A549 (cell line): ENCODE measurements at regions not wholly inside any gene's neighbourhood (a gene's known extent, or its start where the extent isn't known, plus 50 kb on each side); places are given as distances from the start of the nearest gene placed in this dataset.

Source experiments
- ATAC-seq, 2 experiments: fragments of 200-7000 bp in 1 of 2; fragments of >200 bp in 1 of 2; cut with Nextera tagmentation in 1 of 2; cut with Tn5 transposase in 1 of 2; 3 replicates each; pipeline versions ENCODE4 v1.8.0 to v1.9.1; 2018 to 2020; ENCODE audit warnings: mild to moderate bottlenecking in 1 of 2, moderate library complexity in 1 of 2
- CTCF ChIA-PET: fragments of 300-600 bp; sonication (Branson Sonifier 250); formaldehyde crosslinking; extraction: SDS; loops from one replicate; lab custom pipeline; 2021; ENCODE audit warnings: antibody characterized with exemption, inconsistent platforms; lab: Yijun Ruan, JAX
- POLR2A ChIA-PET: fragments of 350-600 bp; formaldehyde crosslinking; extraction: SDS; loops from one replicate; lab custom pipeline; 2021; ENCODE audit warnings: antibody characterized with exemption, inconsistent platforms; lab: Yijun Ruan, JAX
- DNase-seq, 2 experiments: peaks; one replicate each; pipeline versions ENCODE4 v3.0.0 to v3.0.0-alpha.2; 2011 to 2016; ENCODE audit warnings: low read depth in 1 of 2, low spot score in 1 of 2
- FAIRE-seq: peaks from 2 replicates; lab custom pipeline; 2011; peaks lifted over from hg19 to GRCh38; lab: Jason Lieb, UNC
- H3K27ac ChIP-seq, 2 experiments: fragments of >200 bp; sonication (Bioruptor Twin); formaldehyde crosslinking; 3 replicates each; pipeline ENCODE4 v1.5.1; 2016 to 2017
- H3K4me1 ChIP-seq: fragments of >200 bp; sonication (Bioruptor Twin); formaldehyde crosslinking; 3 replicates; pipeline ENCODE4 v1.6.1; 2016
- H3K4me2 ChIP-seq: fragments of >200 bp; sonication (Bioruptor Twin); formaldehyde crosslinking; 3 replicates; pipeline ENCODE4 v1.6.1; 2016
- H3K4me3 ChIP-seq: fragments of >200 bp; sonication (Bioruptor Twin); formaldehyde crosslinking; 3 replicates; pipeline ENCODE4 v1.5.1; 2016
- H3K9me3 ChIP-seq: fragments of >200 bp; sonication (Bioruptor Twin); formaldehyde crosslinking; 3 replicates; pipeline ENCODE4 v1.6.1; 2016
- CBX2 ChIP-seq: fragments of 200-600 bp; sonication (generic); IDR thresholded peaks from 2 replicates; pipeline ENCODE4 v1.6.1; 2016; ENCODE audit warnings: low read depth, mild to moderate bottlenecking, borderline replicate concordance
- CBX8 ChIP-seq: fragments of 200-600 bp; sonication (generic); IDR thresholded peaks from 2 replicates; pipeline ENCODE4 v1.6.1; 2016
- CHD2 ChIP-seq: fragments of 150-350 bp; IDR thresholded peaks from 2 replicates; pipeline ENCODE4 v1.6.1; 2014; ENCODE audit warnings: low read length; ENCODE audit not compliant: partially characterized antibody
- EHF ChIP-seq: fragments of 250-450 bp; sonication (Bioruptor Pico); IDR thresholded peaks from 2 replicates; pipeline ENCODE4 v1.5.0; 2020; ENCODE audit warnings: mild to moderate bottlenecking
- EHMT2 ChIP-seq: fragments of 200-600 bp; sonication (generic); IDR thresholded peaks from 2 replicates; pipeline ENCODE4 v1.6.1; 2016; ENCODE audit warnings: antibody characterized with exemption, low read depth, mild to moderate bottlenecking, moderate library complexity
- EP300 ChIP-seq, 2 experiments: fragments of >200 bp; sonication (Bioruptor Twin); formaldehyde crosslinking; IDR thresholded peaks; 2 replicates in 1 of 2; 3 replicates in 1 of 2; pipeline ENCODE4 v1.6.1; 2016 to 2017
- HDAC2 ChIP-seq: fragments of 200-600 bp; sonication (generic); IDR thresholded peaks from 2 replicates; pipeline ENCODE4 v1.6.1; 2016
- HEYL ChIP-seq: fragments of 250-450 bp; sonication (Bioruptor Pico); IDR thresholded peaks from 2 replicates; pipeline ENCODE4 v1.8.0; 2021; ENCODE audit warnings: mild to moderate bottlenecking, moderate library complexity
- HOXB5 ChIP-seq: fragments of 250-450 bp; sonication (Bioruptor Pico); IDR thresholded peaks from 2 replicates; pipeline ENCODE4 v1.5.0; 2020; ENCODE audit warnings: mild to moderate bottlenecking, moderate library complexity
- JUN ChIP-seq, 2 experiments: fragments of >200 bp; sonication (Bioruptor Twin); formaldehyde crosslinking; IDR thresholded peaks; 2 replicates in 1 of 2; 3 replicates in 1 of 2; pipeline ENCODE4 v1.6.1; 2016 to 2017
- KDM1A ChIP-seq: fragments of 200-600 bp; sonication (generic); IDR thresholded peaks from 2 replicates; pipeline ENCODE4 v1.6.1; 2016; ENCODE audit warnings: low read depth, mild to moderate bottlenecking
- MAFK ChIP-seq: fragments of 450-650 bp; IDR thresholded peaks from 2 replicates; pipeline ENCODE4 v1.6.1; 2014; ENCODE audit not compliant: partially characterized antibody
- MYC ChIP-seq: IDR thresholded peaks from 2 replicates; pipeline ENCODE4 v1.6.1; 2012; ENCODE audit warnings: mild to moderate bottlenecking, inconsistent platforms, low read length, improper control_type of control experiment, borderline replicate concordance
- NFE2L2 ChIP-seq: fragments of 150-350 bp; conservative IDR thresholded peaks from 2 replicates; pipeline ENCODE4 v1.6.1; 2014; ENCODE audit warnings: low read length
- NR3C1 ChIP-seq: fragments of >200 bp; sonication (Bioruptor Twin); formaldehyde crosslinking; IDR thresholded peaks from 3 replicates; pipeline ENCODE4 v1.6.1; 2017
- PHF8 ChIP-seq: fragments of 200-600 bp; sonication (generic); IDR thresholded peaks from 2 replicates; pipeline ENCODE4 v1.6.1; 2016; ENCODE audit warnings: low read depth, mild to moderate bottlenecking, antibody characterized with exemption, moderate library complexity, borderline replicate concordance
- POLR2AphosphoS2 ChIP-seq: conservative IDR thresholded peaks from 2 replicates; pipeline ENCODE4 v1.6.1; 2012; ENCODE audit warnings: low read length, improper control_type of control experiment, inconsistent platforms
- RAD21 ChIP-seq, 2 experiments: fragments of >200 bp in 1 of 2; sonication (Bioruptor Twin) in 1 of 2; formaldehyde crosslinking in 1 of 2; IDR thresholded peaks in 1 of 2; conservative IDR thresholded peaks in 1 of 2; 2 replicates in 1 of 2; 3 replicates in 1 of 2; pipeline ENCODE4 v1.6.1; 2012 to 2018; ENCODE audit warnings: inconsistent platforms in 1 of 2
- RARB ChIP-seq: fragments of 250-450 bp; sonication (Bioruptor Pico); IDR thresholded peaks from 2 replicates; pipeline ENCODE4 v1.8.0; 2021; ENCODE audit warnings: mild to moderate bottlenecking, moderate library complexity
- RCOR1 ChIP-seq: fragments of 150-350 bp; IDR thresholded peaks from 2 replicates; pipeline ENCODE4 v1.6.1; 2014; ENCODE audit warnings: antibody characterized with exemption, low read length, low read depth
- TFCP2L1 ChIP-seq: fragments of 250-450 bp; sonication (Bioruptor Pico); IDR thresholded peaks from 2 replicates; pipeline ENCODE4 v1.5.0; 2021; ENCODE audit warnings: mild to moderate bottlenecking
- TP53 ChIP-seq: fragments of 250-450 bp; sonication (Bioruptor Pico); IDR thresholded peaks from 2 replicates; pipeline ENCODE4 v1.5.0; 2021; ENCODE audit warnings: mild to moderate bottlenecking, moderate library complexity
- ZFP36 ChIP-seq: fragments of 450-650 bp; IDR thresholded peaks from 2 replicates; pipeline ENCODE4 v1.6.1; 2014; ENCODE audit warnings: borderline replicate concordance; ENCODE audit not compliant: partially characterized antibody
- ZNF302 ChIP-seq: fragments of 250-450 bp; sonication (Bioruptor Pico); IDR thresholded peaks from 2 replicates; pipeline ENCODE4 v1.9.0; 2021; ENCODE audit warnings: inconsistent platforms, mild to moderate bottlenecking, moderate library complexity
- WGBS: methylation state at CpG from one replicate; pipeline ENCODE4 v1.1.6; 2017; ENCODE audit errors: missing lambda C conversion rate; 5-methylcytosine and 5-hydroxymethylcytosine counted together
- TF ChIP-seq, protein P1 (sequence below): fragments of 200-600 bp; sonication (generic); IDR thresholded peaks from 2 replicates; pipeline ENCODE4 v1.6.1; 2016; ENCODE audit warnings: antibody characterized with exemption, mild to moderate bottlenecking, moderate library complexity
- TF ChIP-seq, protein P2 (sequence below): fragments of 250-450 bp; sonication (Bioruptor Pico); IDR thresholded peaks from 2 replicates; pipeline ENCODE4 v1.5.0; 2021; ENCODE audit warnings: mild to moderate bottlenecking, moderate library complexity, borderline replicate concordance
- TF ChIP-seq, protein P3 (sequence below): fragments of 150-350 bp; IDR thresholded peaks from 2 replicates; pipeline ENCODE4 v1.6.1; 2014; ENCODE audit warnings: low read depth, mild to moderate bottlenecking, low read length
- TF ChIP-seq, protein P4 (sequence below): IDR thresholded peaks from 2 replicates; pipeline ENCODE4 v1.6.1; 2012; ENCODE audit warnings: low read depth, borderline replicate concordance

DNA sequence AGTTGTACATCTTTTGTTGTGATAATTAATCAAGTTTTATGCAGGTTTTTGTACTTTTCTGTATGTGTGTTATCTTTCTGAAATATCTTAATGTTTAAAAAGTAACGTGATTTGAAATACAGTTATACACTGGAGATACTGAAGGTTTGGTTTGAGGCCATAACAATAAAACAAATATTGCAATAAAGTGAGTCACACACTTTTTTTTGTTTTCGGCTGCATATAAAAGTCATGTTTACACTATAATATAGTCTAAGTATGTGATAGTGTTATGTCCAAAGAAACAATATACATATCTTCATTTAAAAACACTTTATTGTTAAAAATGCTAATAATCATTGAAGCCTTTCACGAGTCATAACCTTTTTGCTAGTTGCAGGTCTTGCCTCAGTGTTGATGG, 473.1 kb upstream of the GJE1 start (continued):
- TF ChIP-seq, protein P1, sequence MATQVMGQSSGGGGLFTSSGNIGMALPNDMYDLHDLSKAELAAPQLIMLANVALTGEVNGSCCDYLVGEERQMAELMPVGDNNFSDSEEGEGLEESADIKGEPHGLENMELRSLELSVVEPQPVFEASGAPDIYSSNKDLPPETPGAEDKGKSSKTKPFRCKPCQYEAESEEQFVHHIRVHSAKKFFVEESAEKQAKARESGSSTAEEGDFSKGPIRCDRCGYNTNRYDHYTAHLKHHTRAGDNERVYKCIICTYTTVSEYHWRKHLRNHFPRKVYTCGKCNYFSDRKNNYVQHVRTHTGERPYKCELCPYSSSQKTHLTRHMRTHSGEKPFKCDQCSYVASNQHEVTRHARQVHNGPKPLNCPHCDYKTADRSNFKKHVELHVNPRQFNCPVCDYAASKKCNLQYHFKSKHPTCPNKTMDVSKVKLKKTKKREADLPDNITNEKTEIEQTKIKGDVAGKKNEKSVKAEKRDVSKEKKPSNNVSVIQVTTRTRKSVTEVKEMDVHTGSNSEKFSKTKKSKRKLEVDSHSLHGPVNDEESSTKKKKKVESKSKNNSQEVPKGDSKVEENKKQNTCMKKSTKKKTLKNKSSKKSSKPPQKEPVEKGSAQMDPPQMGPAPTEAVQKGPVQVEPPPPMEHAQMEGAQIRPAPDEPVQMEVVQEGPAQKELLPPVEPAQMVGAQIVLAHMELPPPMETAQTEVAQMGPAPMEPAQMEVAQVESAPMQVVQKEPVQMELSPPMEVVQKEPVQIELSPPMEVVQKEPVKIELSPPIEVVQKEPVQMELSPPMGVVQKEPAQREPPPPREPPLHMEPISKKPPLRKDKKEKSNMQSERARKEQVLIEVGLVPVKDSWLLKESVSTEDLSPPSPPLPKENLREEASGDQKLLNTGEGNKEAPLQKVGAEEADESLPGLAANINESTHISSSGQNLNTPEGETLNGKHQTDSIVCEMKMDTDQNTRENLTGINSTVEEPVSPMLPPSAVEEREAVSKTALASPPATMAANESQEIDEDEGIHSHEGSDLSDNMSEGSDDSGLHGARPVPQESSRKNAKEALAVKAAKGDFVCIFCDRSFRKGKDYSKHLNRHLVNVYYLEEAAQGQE: no peak
- TF ChIP-seq ZNF302 (CRISPR knock-in tag): no peak

DNA sequence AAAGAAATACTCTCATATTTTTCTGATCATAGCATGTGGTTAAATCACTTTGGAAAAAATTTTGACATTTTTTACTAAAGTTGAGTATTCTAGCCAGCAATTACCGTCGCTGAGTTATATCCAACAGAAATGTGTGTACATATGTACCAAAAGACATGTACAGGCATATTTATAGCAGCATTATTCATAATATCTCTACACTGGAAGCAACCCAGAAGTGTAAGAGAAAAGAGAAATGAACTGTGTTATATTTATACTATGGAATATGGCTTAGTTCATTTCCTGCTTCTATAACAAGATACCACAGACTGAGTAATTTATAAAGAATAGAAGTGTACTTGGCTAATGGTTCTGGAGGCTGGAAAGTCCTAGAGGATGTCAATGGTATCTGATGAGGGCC, 474.0 kb upstream of the GJE1 start:
- ChIA-PET POLR2A (no interaction called here), CTCF (no interaction called here)
- H3K27ac ChIP-seq: no peak overlapping the region
- WGBS: 34% methylated on average over 2 of the region's 2 CpGs
- TF ChIP-seq CHD2 (no peak), RAD21 (conservative IDR thresholded peaks at IDR 0.05 in 1 of 2, IDR thresholded peaks at IDR 0.05 in 1 of 2) (no peak), POLR2AphosphoS2 (no peak), KDM1A (no peak), NR3C1 (no peak), JUN (IDR thresholded peaks at IDR 0.05) (no peak), EP300 (IDR thresholded peaks at IDR 0.05) (no peak), EHMT2 (no peak), CBX8 (no peak), HDAC2 (no peak), PHF8 (no peak), MAFK (no peak), ZFP36 (no peak), TFCP2L1 (CRISPR knock-in tag) (no peak), TP53 (CRISPR knock-in tag) (no peak), ZNF302 (CRISPR knock-in tag) (no peak), HEYL (CRISPR knock-in tag) (no peak), CBX2 (no peak)
- TF ChIP-seq, protein P2, sequence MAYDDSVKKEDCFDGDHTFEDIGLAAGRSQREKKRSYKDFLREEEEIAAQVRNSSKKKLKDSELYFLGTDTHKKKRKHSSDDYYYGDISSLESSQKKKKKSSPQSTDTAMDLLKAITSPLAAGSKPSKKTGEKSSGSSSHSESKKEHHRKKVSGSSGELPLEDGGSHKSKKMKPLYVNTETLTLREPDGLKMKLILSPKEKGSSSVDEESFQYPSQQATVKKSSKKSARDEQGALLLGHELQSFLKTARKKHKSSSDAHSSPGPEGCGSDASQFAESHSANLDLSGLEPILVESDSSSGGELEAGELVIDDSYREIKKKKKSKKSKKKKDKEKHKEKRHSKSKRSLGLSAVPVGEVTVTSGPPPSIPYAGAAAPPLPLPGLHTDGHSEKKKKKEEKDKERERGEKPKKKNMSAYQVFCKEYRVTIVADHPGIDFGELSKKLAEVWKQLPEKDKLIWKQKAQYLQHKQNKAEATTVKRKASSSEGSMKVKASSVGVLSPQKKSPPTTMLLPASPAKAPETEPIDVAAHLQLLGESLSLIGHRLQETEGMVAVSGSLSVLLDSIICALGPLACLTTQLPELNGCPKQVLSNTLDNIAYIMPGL: no peak
- TF ChIP-seq, protein P3, sequence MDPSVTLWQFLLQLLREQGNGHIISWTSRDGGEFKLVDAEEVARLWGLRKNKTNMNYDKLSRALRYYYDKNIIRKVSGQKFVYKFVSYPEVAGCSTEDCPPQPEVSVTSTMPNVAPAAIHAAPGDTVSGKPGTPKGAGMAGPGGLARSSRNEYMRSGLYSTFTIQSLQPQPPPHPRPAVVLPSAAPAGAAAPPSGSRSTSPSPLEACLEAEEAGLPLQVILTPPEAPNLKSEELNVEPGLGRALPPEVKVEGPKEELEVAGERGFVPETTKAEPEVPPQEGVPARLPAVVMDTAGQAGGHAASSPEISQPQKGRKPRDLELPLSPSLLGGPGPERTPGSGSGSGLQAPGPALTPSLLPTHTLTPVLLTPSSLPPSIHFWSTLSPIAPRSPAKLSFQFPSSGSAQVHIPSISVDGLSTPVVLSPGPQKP: no peak
- H3K4me2 ChIP-seq: no peak overlapping the region
- no peak for DNase-seq
- no peak for FAIRE-seq
- H3K4me1 ChIP-seq: no peaks in the 10 kb centered on the region
- H3K9me3 ChIP-seq: no peaks in the 10 kb centered on the region
- no peak for ATAC-seq
- no peak overlapping the region for H3K4me3 ChIP-seq

DNA sequence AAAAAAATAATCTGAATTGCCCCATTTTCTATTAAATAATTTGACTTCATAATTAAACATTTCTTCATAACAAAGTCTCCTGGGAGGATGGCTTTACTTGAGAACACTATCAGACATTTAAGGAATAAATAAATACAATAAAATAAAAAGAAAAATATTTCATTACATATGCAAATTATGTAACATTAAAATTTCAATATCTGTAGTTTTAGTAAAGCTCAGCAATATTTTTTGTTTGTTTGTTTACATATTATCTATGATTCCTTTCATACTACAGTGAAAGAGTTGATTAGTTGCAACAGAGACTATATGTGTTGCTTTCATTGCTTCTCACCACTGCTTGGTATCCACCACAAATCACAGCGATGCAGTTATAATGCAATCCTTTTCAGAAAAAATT, 474.9 kb upstream of the GJE1 start:
- ATAC-seq: no peak
- FAIRE-seq: no peak
- ChIA-PET POLR2A (no interaction called here), CTCF (no interaction called here)
- WGBS: 70% methylated on average over 1 of the region's 1 CpG
- H3K27ac ChIP-seq: no peak overlapping the region
- H3K9me3 ChIP-seq: no peaks in the 10 kb centered on the region
- DNase-seq: no peak
- TF ChIP-seq EHF (CRISPR knock-in tag) (no peak), PHF8 (no peak), HOXB5 (CRISPR knock-in tag) (no peak), NR3C1 (no peak), CBX8 (no peak), MYC (no peak), RARB (CRISPR knock-in tag) (no peak), HEYL (CRISPR knock-in tag) (no peak), NFE2L2 (no peak), RCOR1 (no peak)
- TF ChIP-seq, protein P2: no peak
- TF ChIP-seq, protein P4, sequence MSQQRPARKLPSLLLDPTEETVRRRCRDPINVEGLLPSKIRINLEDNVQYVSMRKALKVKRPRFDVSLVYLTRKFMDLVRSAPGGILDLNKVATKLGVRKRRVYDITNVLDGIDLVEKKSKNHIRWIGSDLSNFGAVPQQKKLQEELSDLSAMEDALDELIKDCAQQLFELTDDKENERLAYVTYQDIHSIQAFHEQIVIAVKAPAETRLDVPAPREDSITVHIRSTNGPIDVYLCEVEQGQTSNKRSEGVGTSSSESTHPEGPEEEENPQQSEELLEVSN: no peak
- no peaks in the 10 kb centered on the region for H3K4me1 ChIP-seq
- no peak overlapping the region for H3K4me2 ChIP-seq
- H3K4me3 ChIP-seq: no peak overlapping the region
